Skeletal muscle cell (primary cell): ENCODE measurements at regions not wholly inside any gene's neighbourhood (a gene's known extent, or its start where the extent isn't known, plus 50 kb on each side); places are given as distances from the start of the nearest gene placed in this dataset.
"Not testable (repeated sequence)": the region's sequence is repeated elsewhere in the genome, so short reads cannot be mapped to it uniquely, and the experiment has no call there.

ENCODE experiments used
- DNase-seq: peaks from one replicate; pipeline ENCODE4 v3.0.0-alpha.2; 2010; ENCODE audit warnings: low read depth
- H3K4me3 ChIP-seq: 2 replicates; pipeline ENCODE4 v1.5.1; 2011; ENCODE audit warnings: low read depth, mild to moderate bottlenecking, control low read depth, low read length, moderate library complexity

DNA sequence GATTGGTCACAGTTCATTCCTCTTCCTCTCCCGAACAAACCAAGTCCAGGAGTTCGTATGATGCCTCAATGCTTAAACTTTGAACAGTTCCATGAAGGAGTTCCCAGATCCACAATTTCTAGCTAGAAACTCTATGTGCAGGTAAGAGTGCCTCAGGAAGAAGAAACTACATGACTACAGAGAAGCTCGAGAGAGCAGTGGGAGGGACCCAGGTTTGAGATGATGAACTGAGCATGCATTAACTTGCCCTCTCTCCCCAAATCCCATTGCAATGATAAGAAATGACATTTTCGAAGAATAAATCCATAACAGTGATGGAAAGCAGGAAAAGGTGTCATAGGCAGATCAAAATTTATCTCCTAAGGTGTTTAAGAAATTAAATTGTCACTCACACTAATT lies 140.6 kb upstream of the JCAD start:
- H3K4me3 ChIP-seq = no peak overlapping the region
- no peak for DNase-seq

DNA sequence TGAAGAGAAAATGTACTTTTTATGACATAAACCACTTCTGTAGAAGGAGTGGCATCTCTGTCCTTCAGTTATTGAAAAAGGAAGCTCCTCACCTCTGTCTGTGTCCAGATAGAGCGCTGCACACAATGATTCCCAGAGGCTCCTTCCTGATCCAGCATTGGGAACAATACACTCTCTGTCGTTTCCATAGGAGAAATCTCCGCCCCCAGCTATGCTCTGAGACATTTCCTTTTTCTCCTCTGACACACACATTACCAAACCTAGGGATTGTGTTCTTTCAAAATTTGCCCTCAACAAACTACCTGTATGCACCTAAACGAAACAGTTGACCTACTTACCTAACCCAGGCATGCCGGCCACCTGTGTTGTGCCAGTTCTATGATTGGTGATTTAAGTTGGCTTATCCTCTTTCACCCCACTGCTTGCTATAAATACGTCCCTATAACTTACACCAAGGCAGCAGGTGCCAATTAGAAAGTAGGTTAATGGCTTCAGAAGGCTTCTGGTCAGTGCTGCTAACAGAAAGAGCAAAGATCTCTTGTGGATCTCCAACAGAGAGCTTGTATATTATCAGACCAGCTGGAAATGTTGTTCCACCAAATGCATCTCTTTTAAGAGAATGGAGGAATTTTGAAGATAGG lies 140.1 kb upstream of the JCAD start:
- no peak overlapping the region for H3K4me3 ChIP-seq
- no peak for DNase-seq

DNA sequence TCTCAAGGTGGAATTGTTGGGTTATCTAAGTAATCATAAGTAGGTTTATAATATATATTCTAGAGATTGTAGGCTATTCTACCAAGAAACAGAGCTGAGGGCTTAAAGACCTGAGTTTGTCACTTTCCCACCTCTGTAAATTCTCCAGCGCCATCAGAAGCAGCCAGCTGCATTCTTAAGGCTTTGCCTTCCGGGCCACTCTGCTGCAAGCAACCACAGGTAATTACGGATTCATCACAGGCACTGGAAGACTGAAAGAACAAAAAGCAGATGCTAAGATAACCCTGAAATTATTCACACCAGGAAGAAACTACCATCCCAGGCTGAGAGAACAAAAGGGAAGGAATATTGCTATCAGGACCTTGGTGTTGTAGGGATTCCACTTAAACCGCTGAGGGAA lies 137.8 kb upstream of the JCAD start:
- H3K4me3 ChIP-seq = no peak overlapping the region
- no peak for DNase-seq

DNA sequence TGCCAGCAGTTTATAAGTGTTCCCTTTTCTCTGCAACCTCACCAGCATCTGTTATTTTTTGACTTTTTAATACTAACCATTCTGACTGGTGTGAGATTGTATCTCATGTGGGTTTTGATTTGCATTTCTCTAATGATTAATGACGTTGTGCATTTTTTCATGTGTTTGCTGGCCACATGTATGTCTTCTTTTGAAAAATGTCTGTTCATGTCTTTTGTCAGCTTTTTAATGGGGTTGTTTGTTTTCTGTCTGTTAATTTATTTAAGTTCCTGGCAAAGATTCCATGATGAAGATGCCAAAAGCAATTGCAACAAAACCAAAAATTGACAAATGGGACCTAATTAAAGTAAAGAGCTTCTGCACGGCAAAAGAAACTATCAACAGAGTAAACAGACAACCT lies 137.2 kb upstream of the JCAD start:
- H3K4me3 ChIP-seq = not testable (repeated sequence)

DNA sequence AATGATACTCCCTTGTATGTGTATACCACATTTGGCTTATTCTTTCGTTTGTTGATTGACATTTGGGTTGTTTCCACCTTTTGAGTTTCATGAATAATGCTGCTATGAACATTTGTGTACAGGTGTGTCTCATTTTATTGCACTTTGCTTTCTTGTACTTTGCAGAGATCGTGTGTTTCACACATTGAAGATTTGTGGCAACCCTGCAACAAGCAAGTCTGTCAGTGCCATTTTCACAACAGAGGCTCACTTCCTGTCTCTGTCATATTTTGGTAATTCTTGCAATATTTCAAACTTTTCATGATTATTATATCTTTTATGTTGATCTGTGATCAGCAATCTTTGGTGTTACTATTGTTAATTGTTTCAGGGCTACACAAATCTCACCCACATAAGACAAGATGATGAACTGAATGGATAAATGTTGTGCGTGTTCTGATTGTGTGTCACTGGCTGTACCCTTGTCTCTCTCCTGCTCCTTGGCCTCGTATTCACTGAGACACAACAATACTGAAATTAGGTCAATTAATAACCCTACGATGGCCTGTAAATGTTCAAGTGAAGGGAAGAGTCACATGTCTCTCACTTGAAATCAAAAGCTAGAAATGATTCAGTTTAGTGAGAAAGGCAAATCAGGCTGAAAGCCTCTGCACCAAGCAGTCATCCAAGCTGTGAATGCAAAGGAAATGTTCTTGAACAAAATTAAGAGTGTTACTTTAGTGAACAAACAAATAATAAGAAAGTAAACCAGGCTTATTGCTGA lies 133.6 kb upstream of the JCAD start:
- no peak for DNase-seq
- no peak overlapping the region for H3K4me3 ChIP-seq

More for the DNA sequence above, 137.2 kb upstream of the JCAD start:
- not testable (repeated sequence) for DNase-seq

DNA sequence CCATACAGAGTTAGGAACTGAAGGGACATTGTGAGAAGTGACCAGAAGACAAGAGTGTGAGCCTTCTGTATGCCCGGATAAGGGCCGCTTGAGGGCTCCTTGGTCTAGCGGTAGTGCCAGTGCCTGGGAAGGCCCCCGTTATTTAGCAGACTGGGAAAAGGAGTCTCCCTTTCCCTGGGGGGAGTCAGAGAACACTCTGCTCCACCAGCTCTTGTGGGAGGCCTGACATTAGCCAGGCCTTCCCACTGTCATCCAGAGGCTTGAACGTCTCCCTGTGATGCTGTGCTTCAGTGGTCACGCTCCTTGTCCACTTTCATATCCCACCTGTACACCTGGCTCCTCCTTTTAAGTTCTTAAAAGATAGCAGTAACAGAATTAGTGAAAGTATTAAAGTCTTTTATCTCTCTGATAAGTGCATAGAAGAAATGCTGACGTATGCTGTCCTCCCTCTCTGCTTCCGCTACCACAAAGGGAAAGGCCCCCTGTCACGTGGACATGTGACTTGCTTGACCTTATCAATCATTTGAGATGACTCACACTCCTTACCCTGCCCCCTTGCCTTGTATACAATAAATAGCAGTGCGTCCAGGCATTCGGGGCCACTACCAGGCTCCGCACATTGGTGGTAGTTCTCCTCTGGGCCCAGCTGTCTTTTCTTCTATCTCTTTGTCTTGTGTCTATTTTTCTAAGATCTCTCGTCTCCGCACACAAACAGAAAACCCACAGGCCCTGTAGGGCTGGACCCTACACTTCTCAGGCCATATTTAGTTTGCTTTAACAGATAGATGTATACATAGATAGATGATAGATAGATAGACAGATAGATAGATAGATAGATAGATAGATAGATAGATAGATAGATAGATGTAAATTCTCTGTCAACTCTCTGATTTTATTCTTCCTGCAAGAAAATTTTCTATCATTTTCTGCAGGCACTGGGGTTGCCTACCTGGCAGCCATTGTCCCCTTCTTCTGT lies 131.5 kb upstream of the JCAD start:
- H3K4me3 ChIP-seq = no peak overlapping the region
- DNase-seq = no peak

DNA sequence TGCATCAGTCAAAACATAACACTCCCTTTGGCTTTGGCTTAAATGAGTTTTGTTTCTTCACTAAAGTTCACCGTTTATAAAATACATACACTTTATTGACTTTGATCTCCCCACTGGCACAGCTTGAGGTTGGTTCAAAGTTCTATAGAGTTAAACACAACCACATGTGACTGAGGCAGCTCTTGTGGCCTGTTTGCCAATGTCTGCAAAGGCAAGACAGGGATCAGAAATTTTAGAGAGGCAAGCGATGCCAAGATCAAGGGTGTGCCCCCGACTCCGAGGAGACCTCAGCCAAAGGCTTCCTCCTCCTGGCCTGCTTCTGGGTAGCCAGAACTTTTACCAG lies 129.8 kb upstream of the JCAD start:
- H3K4me3 ChIP-seq = no peak overlapping the region

DNA sequence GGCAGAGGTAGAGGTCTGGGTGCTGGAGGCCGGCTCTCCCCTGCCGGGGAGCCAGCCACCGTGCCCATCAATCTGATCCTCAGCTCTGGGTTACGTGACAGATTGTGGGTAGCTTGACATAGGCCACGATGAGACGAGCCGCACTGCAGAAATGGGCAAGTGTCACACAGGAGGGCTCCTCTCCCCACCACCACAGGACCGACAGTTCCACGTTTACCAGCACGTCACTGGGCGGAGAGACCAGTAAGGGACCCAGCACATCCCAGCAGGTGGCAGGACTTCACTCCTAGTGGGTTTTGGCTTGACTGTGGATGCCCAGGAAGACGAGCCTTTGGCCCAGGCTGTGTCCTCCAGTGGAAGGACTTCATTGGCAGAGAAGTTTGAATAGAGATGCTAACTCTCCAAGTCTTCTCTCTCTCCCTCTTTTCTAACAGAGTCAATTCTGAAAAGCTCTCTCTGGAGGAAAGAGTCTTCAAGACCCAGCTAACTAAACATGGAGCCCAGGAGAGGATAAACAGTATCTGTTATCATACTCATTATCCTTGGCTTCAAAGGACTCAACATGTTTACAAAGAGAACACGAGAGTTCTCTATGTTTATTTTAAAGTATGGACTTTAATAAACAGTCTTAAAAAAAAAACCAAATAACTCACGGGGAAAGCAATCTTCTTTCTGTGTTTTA lies 129.3 kb upstream of the JCAD start:
- no peak for DNase-seq
- H3K4me3 ChIP-seq = no peak overlapping the region

More for the DNA sequence above, 129.8 kb upstream of the JCAD start:
- no peak for DNase-seq

DNA sequence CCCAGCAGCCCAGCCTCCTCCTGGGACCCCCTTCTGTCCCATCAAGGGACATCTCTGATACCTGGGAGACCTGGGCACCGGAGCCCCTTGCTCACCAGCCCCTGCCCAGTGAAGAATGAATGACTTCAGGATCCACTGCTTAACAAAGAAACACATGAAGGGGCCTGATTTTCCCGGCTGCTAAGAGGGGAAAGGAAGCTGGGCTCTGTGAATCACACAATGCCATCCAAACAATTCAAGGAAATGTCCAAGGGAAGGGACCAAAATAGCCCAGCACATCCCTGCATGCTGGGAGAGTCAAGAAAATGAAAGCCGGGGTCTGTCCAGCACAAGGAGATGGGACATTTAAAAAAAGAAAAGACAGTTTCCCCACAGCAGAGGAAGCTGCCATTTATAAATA lies 128.7 kb upstream of the JCAD start:
- no peak for DNase-seq
- H3K4me3 ChIP-seq = no peak overlapping the region

DNA sequence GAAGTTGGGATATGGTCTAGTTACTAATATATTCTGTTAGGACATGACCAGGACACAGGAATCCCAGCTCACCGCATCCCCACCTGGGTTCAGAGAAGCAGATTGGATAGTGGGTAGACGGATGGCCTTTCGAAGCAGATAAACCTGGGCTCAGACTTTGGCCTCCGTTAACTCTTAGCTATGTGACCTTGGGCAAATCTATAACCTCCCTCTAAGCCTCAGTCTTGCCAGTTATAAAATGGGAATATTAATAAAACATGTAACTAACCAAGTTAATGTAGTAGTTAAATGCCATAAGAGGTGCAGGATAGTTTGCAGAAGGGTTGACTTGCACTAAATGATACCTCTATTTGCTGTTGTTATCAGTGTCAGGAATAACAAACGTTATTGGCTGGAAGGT lies 127.6 kb upstream of the JCAD start:
- DNase-seq = no peak
- no peak overlapping the region for H3K4me3 ChIP-seq

DNA sequence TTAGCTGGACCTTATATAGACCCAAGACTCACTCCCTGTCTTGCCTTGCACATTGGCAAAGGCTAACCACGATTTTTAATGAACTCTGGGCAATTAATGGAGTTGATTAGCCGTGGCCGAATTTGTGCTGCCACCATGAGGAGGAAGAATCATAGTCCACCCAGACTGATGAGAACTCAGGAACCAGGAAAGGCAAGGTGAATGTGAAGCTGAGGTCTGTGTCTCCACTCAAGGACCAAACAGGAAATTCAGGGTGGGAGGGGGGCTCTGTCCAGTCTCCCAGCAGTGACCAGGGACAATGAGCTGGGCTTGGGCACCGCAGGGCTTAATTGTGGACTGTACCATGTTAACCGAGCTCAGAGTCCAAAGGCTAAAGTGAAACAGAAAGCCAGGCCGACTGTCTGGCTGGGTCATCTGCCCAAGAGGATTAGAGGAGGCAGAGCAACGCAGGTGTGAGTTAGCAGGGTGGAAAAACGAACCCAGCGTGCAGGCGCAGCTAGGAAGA lies 127.0 kb upstream of the JCAD start:
- DNase-seq = no peak
- no peak overlapping the region for H3K4me3 ChIP-seq

DNA sequence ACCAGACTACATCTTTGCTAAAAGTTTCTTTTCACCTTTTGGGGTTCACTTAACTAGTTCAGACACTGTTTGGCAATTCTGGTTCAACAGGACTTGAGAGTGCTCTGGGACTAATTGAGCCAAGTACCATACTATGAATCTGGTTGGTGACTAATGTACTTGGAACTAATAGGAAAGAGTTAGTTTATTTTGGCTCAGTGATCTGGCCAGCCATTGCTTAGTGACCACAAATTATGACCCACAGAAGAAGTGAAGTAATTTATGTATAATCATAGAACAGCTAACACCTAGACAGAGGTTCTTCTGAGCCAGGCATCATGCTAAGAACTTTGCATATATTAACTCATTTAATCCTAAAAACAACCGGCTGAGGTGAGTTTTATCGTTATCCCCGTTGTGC lies 126.5 kb upstream of the JCAD start:
- H3K4me3 ChIP-seq = no peak overlapping the region
- peak; percentile 79 for DNase-seq

DNA sequence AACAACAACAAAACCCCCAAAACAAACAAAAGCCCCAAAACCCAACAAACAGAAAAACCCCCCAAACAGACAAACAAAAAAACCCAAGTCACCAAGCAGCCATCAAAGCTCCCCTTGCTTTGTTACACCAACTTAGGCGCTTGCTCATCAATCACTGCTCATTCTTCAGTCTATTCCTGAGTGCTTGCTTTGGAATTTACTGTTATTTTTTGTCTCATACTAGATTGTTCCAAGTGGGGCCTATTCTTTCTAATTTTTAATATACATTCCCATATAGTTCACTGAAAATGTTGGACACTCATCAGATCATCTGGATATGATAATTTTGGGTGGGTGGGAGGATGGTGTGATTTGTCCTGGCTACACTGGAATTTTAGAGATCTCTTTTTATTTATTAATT lies 126.0 kb upstream of the JCAD start:
- no peak overlapping the region for H3K4me3 ChIP-seq
- no peak for DNase-seq

DNA sequence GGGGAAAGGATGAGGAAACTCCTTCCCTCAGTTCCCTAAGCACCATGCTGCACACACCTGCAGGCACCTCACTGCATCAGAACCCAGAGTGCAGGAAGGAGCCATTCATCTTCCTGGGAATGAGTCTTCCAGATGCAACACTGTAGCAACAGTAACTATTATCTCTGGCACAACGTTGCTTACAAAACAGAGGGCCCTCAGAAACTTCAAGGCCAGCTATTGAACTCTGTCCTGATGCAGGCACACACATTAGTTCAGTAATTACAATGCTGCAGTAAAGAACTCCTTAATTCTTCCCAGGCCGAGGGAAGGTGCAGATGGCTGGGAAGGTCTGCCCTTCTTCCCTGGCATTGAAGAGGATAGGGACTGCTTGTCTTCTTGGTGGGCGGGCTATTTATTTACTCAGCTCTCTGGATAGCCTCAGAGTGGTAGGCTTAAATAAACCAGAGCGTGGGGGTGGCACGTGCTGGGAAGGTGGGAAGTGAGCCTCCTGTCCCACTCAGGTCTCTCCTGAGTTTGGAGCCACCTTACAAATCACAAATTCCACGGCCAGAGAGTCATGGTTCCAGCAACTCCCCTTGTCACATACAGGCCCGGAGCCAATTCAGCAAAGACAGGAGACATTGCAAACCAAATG lies 125.1 kb upstream of the JCAD start:
- H3K4me3 ChIP-seq = no peak overlapping the region
- DNase-seq = no peak

DNA sequence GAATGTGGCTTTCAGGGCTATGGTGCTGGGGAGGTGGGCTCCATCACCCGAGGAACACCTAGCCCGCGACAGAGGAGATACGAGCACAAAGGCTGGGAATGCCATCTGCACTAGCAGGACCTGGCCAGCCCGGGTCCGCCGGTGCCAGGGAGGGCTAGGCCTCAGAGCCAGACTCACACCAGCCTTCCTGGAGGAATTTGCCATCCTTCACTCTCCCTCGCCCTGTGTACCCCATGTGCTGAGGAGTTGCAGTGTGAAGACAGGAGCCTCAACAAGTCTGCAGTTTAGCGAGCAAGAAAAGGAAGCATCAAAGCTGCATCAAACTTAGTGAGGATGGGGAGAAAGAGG lies 123.6 kb upstream of the JCAD start:
- H3K4me3 ChIP-seq = no peak overlapping the region
- DNase-seq = no peak

DNA sequence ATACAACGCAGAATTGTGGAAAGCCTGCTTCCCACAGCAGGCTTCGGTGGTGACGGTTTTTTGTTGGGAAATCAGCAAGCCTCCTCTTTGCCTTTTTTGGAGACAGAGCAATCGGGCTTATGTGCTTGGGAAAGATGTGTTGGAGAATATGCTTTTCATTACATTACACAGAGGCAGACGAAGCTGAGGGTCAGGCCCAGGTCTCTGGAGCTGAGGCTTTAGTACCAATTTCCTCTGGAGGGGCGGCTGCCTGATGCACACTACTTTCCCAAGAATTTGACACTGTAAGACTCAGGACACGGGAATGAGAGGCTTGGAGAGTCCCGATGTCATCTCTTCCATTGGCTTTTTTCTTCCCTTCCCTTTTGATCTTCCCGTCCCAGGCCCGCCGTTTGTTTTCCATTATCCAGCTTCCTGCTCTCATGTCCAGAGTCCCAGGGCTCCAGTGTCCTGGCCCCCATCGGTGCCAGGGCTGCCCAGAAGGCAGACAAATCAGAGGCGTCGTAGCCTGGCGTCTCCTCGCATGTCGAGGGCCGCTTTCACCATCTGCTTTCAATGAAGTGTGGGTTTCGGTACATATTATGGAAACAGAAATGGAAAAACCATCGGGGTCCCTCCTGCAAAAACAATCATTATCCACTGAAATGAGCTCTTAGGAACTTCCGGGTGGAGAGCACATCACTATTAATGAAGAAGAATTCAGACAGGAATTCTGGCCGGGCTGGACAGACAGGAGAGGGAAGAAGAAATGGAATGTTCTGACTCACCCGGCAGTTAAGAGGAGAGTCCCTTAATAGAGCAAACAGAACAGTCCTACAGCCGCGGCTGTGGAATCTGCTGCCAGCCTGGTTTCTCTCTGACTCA lies 123.0 kb upstream of the JCAD start:
- DNase-seq = peak; percentile 95
- H3K4me3 ChIP-seq = no peak overlapping the region

DNA sequence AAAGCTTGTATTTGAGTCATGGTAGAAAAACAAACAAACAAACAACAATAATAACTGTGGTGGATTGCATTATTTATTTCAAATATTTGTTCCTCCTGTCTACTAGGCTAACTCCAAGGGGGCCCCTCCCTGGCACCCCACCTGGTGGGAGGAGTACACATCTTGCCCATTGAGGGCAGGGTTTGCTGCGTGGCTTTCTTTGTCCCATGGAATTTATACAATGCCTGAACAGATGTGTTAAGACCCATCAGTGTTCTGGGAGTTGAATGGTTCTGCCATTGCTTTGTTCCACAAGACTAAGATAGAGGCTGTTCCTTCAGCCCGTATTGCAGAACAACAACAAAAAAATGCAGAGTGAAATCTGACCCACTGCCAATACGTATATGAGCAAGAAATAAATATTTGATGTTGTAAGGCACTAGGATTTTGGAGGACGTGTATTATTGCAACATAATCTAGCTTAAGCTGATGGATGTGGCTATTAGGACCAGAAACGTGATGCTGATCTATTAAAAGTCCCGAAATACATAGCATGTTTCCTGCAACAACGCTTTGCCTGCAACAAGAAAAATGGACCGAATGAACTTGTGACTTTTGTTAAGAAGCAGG lies 119.1 kb upstream of the JCAD start:
- peak; percentile 81 for DNase-seq
- H3K4me3 ChIP-seq = no peak overlapping the region
